NCI-H1436 treated with DMSO at 0.1 percent for 48 hours (cell line): ENCODE measurements at regions not wholly inside any gene's neighbourhood (a gene's known extent, or its start where the extent isn't known, plus 50 kb on each side); places are given as distances from the start of the nearest gene placed in this dataset.

Experiments used
- DNase-seq: peaks from one replicate; lab custom pipeline; 2025; lab: John Stamatoyannopoulos, UW

DNA sequence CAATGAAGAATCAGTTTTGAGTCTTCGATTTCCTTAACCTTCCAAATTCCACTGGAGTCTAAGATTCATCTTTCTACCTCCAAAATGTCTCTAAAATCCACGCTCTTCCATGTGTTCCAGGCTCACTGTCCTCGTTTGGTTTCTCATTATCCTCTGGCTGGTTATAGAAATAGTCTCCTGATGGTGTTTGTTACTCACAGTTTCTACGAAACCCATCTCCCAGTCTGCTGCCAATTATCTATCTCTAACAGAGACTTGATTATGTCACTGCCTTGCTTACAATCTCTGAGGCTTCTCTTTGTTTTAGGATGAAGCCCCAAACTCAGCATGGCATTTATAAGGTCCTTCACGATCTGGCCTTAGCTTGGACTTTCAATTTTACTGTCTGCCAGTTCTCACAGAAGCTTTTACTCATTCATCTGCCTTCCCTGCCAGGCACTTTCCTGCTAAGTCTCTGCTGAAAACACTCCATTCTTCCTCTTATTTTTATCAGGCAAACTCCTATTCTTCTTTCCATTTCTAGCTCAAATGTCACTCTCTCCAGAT, 339.6 kb upstream of the SGCD start:
- no peak for DNase-seq

DNA sequence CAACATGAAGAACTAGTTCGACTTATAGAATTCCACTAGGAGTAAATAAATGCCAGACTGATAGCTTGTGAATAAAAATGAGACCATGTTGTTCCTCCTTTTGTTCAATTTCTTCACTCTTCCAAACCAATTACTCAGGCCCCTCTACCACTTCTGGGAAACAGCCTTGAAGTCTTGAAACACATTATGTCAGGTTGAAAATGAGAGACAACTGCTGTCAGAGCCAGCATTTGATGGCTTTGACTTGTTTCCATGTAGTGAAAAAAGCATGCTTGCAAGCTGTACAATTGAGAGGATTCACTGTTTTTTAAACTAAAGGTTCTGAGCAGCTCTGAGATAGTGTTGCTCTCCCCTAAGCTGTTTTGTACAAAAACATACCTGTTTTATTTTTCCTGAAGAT, 337.1 kb upstream of the SGCD start:
- no peak for DNase-seq

DNA sequence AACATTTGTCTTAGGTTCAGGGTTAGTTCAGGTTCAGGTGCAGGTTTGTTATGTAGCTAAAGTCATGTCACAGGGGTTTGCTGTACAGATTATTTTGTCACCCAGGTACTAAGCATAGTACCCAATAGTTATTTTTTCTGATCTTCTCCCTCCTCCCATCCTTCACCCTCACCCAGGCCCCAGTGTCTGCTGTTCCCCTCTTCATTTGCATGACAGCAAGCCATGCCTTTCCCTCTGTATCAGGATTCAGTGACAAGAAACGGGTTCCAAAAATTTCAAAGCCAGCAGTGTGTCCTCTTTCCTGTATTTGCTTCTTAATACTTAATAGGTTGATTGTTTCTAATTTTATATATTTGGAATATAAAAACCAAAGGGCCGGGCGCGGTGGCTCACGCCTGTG, 330.8 kb upstream of the SGCD start:
- no peak for DNase-seq

DNA sequence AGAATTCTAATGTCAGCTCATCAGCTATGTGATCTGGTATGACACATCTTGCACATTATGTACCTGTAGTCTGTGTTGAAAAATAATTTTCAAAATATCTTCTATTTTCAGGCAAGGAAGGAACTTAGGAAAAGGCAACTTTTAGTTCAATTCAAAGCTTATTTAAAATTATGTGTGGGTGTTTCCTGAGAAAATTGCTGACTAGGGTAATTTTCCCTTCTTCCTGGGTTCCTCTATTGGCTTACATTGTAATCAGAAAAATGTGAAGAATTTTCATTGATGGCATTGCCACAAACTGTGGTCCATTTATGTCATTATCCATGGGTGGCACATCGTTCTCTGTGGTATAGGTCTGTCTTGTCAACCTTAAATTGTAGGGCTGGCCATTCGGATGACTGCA, 328.7 kb upstream of the SGCD start:
- DNase-seq, result no peak

DNA sequence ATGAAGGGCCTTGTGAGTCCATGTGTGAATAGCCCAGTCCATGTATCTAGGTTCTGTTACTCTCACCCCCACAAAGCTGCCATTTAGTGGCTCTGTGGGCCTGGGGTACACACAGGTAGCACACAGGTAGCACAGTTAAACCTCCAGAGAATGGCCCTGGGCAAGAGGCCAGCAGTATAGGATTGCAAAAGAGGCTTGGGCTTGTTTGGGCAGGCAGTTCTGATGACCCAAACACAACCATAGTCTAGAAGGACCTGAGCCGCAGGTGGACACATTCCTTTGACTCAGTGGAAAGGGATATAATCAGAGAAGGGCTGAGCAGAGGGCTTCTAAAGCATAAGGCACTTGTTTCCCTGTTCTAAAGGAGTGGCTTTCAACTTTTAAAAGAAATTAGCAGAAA, 326.8 kb upstream of the SGCD start:
- DNase-seq, result no peak

DNA sequence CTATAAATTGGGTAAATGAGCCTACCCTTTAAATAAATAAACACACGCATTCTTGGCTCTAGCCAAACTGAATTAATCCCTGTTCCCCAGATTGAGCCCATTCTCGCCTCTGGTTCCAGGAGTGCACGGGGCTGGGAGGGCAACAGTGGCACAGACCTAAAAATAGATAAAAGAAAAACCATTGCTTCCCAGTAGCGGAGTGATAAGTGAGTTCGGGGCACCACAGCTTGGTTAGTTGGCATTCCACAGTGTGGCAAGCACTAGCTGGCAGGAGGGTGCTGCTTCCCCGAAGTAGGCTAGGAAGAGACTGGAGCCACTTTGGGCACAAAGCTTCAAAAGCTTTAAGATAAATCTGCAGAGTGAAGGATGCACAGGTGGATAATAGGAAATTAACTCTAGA, 322.2 kb upstream of the SGCD start:
- DNase-seq, result no peak

DNA sequence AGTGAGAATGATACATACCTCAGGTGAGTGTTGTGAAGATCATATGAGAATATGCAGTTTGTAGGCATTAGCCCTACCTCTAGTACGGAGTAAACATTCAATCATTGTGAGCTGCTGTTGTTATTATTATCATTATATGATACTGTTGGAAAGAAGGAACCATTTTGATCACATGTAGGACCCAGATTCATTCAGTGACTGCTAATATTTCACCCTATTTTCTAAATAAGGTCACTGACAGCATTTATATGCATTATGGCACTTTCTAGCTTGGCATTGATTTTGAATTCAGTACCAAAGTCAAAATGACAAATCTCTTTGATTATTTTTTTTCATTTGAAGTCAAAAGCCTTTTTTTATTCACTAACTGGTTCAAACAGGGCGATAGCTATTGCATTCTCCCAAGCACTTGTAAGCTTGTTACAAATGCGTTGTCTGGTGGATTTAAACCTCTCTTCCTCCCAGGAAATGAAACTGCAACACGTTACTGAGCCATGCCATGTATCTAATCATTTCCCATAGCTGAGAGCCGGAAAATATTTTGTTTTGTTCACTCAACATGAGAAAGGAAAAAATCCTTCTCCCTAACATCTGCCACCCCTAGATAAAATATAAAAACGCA, 320.8 kb upstream of the SGCD start:
- no peak for DNase-seq

DNA sequence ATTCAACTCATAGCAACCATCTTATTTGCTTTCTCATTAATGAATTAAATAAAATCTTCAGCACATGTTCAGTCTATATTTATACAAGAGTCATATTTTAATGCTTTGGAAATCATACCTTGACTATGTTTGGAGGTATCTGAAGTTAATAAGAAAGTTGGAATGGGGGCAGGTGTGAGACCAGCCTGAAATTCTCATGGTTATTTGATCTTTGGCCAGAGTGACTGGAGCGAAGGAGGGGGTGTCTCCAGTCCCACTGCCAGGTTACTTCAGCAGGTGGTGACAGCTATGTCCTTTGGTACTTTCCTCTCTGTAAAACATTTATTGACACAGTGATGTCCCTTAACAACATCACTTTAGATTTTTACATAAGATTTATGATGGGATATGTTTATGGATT, 318.1 kb upstream of the SGCD start:
- DNase-seq, result no peak

DNA sequence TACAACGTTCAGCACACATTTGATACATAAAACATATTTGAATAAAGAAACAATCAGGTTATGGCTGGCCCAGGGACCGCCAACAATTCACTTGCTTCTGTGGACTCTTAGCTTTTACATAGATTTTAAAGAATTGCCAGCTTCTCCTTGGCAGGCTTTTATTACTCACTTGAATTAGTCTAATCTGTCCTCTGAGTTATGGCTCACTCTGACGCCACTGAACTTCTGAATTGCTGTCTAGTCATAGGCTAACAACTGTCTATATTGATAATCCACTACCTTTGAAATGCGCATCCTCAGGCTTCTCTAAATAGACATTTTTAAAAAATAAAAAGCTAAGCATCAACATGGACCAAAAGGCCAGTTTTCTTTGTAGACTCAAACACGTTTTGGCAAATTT, 317.4 kb upstream of the SGCD start:
- DNase-seq, result no peak

DNA sequence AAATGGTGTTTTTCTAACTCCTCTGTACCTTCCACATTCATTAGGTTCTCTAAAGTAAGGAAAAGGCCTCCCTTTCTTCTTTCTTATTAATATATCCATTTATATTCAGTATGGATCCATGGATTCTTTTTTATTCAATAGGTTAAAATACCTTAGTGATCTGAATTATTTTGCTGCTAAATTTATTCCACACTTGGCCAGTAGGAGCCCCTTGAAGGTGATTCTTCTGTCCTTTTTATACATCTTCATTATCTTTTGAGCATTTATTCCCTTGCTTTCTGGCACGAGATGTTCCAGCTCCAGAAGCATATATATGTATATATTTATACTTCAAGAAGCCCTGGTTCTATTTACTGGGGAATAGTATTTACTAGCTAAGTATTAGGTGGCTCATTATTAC, 311.8 kb upstream of the SGCD start:
- DNase-seq, result no peak

DNA sequence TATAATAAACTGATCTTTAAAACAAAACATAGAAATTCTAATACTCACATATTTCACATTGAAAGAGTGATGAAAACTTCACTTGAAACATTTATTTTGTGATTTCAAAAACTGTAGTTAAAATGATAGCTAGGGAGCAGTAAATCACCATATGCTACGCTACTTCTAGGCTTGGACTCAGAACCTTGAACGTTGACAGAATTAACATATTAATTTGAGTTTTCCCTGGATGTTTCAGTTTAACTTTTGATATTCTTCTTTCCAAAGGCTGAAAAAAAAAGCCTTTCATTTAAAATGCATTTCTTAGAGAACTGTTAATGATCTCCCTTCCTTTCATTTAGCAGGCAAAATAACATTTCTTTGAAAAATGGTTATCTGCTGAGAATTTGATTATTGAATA, 307.8 kb upstream of the SGCD start:
- DNase-seq, result no peak

DNA sequence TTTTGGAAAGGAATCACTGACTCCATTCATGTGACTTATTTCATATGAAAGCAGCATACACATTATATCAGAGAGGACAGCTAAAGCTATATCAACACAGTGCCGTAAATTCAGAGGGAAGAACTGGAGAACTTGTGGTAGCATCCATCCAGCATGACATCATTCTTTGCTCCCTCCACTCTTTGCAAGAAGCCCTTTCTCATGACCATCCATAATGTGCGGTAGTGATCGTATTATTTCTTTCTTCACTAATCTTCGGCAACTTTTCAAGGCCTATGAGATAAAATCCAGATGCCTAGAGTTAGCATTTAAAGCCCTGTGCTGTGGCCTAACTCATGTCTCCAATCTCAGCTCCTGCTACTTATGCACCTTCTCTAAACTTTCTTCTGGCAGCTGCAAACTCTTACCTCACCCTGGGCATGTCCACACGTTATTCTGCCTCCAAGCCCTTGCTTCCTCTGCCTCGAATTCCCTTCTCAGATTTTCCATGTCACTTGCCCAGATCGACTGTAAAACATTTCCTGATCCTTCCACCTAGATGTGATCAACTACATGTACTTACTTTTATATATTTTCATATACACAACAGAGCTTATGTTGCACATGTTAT, 307.3 kb upstream of the SGCD start:
- no peak for DNase-seq

DNA sequence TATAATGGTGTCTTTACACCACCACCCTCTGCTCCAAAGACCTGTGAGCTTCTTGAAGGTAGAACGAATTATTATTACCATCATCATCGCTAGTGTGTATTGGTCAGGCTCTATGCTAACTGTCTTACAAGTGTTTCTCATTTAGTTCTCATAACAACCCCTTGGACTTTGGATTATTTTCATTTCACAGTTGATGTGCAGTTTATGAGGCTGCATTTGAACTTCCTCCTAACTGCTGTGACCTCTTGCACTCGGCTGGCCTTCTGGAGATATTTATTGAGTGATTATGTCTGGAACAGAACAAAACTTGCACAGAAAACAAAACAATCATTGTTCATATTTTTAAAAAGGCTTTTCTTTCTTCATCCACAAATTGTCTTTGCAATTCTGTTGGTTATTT, 306.3 kb upstream of the SGCD start:
- DNase-seq, result no peak

DNA sequence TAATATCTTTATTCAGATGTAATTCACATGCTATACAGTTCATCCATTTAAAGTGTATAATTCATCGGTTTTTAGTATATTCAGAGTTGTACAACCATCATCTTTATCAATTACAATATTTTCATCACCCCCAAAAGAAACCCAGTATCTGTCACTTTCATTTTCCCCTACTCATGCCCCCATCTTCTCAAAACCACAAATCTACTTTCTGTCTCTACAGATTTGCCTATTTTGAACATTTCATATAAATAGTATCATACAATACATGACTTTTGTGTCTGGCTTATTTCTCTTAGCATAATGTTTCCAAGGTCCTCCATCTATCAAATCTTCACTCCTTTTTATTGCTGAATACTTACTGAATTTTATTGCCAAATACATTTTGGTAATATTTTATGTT, 305.1 kb upstream of the SGCD start:
- DNase-seq, result no peak

DNA sequence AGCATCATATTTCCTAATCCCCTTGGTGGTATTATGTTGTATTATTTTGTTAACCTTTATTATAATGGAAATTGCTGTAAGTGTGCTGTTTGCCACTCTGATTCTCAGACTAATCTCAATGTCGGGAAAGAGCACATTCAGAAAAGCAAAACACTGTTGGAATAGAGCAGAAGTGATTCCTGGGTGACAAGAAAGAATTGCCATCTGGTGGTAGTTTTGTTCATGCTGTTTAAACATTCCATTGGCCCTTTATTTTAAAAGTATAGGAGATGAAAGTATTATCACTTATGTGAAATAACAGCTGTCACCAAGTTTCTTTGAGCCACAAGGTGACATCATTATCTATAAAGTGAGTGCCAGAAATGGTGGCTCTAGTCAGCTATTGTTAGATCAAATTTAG, 301.3 kb upstream of the SGCD start:
- DNase-seq, result no peak

DNA sequence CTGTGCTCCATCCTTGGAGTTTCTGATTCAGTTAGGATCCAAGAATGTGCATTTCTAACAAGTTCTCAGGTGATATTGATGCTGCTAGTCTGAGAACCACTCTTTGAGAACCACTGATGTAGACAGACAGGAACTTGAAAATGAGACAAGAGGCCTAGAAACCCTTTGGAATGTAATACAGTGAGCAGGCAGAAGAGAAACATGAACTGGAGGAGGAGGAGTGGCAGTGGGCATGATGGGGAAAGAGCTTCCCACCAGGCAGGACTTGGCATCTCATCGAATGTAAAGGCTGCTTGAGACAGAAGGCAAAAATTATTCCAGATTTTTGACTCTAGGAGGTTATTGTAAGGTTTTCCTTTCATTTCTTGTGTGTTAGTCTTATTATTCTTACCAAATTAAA, 295.8 kb upstream of the SGCD start:
- no peak for DNase-seq

DNA sequence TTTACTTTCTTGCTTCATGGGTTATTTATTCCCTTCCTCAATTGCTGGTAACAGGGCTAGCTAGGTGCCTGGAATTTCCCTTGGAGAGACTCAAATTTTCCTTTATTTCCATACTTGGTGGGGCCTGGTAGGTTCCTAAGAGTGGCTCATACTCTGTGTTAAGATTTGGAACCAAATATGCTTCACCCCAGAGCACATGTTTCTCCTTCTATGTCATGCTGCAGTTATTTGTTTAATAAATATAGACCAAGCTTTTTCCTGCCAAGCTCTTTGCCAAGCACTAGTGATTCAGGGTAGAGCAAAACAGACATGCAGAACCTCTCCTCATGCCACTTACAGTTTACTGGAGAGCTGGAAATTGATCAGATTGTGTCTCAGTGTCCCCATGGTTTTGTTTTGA, 290.3 kb upstream of the SGCD start:
- no peak for DNase-seq

DNA sequence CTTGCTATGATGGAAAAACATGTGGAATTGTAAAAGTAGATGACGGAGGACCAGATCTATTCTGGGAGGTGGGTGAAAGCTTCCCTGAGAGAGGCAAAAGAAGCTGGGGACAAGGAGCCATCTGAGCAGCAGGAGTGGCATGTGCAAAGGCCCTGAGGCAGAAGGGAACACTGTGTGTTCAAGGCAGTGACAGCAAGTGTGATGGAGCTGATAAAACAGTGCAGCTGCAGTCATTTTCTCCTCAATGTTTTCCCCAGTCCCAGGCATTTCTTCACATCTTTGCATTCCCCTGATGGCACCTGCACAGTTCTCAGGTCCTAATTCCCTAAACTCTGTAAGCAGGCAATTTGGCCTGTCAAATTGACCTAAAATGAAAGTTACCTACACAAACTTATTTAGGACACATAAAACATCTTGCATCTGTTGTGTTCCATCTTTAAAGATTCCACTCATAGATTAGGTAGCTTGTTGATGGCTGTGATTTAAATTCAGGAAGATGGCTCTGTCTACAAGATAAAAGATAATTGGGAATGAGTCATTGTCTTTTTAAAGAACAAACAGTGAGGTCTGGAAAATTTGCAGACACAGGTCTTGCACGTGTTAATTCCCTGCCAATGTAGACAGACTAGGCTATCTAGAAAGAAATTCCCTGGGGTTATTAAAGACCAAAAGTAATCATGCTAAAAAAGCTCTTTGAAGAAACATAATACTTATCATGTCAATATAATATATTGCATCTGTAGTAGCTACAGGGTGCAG, 289.6 kb upstream of the SGCD start:
- DNase-seq, result no peak

DNA sequence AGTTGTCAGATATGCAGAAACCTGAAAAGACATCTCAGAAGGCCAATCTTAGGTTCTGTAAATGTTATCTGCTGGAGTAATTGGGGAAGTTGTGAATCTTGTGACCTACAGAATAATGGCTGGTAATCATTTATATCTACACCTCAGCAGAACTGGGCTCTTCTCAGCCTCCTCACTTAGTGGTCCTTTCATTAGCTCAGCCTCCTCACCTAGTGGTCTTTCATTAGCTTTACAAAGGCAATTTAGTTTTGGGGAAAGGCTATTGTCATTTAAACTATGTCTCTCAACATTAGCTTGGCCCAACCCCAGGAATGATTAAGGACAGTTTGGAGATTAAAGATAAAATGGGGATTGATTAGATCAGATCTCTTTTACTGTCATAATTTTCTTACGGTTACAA, 284.2 kb upstream of the SGCD start:
- DNase-seq, result no peak

DNA sequence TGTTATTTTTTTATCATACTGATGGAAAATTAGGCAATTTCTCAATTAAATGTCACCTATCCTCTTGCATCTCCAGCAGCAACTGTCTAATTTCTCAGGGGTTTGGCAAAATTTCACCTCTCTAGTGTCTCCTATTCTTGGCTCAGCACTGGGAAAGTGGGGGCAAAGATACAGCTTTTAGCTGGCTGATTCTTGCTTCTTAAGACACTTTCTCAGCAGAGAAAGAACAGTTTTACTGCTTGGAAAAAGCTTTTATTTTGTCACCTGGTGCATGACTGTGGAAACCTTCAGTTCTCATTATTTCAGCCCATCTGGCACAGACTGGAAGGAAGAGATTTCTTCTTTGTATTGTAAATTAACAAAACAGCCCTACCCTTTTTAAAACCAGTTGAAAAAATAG, 283.6 kb upstream of the SGCD start:
- DNase-seq, result no peak

DNA sequence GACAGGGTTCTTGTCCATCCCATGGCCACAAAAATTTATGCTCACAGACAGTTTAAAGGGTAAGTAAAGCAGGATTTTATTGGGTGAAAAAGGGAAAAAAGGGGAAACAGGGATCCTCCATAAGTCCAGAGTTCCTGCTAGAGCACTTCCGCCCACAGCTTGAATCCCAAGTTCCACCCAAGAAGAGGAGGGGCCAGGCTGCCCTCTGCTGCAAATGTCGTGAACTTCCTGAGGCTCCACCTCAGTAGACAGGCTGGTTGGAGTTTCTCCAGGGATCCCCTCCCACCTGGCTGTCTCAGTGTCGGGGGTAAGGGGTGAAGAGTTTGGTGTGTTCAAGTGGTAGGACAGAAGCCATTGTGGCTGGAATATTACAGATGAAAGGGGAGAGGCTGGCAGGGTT, 275.0 kb upstream of the SGCD start:
- DNase-seq, result no peak

DNA sequence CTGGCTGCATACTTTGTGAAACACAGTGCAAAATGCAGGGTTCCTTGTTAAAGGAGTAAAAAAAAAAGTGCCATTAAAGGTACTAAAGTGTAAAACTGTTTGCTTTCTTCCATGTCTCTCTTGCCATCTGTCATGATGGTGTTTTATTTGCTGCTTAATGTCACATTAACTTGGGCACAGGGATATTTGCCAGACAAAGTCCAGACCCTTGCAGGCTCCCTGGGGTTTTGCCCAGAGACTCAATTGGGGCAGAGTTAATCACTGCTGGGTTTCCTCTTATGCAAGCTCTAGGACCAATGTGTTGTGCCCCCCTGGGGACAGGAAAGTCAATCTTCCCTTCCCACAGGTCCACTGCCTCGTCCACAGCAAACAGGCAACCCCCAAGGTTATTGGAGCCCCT, 274.3 kb upstream of the SGCD start:
- no peak for DNase-seq

DNA sequence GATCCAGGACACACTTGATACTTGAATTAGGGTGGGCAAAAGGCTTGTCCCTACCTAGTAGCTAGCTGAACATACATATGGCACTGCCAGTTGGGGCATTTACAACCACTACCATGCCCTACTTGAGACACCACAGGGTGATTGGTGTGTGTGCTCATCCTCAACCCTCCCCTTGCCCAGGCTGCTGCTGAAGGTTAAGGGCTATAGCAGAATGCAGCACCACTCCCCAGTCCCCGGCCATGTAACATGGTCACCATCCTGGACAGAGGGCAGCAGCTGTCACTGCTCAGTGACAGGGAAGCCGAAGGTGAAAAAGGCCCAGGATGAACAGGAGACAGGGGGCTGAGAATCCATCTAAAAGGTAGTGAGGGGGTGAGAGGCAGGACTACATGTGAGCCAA, 273.9 kb upstream of the SGCD start:
- DNase-seq, result no peak

DNA sequence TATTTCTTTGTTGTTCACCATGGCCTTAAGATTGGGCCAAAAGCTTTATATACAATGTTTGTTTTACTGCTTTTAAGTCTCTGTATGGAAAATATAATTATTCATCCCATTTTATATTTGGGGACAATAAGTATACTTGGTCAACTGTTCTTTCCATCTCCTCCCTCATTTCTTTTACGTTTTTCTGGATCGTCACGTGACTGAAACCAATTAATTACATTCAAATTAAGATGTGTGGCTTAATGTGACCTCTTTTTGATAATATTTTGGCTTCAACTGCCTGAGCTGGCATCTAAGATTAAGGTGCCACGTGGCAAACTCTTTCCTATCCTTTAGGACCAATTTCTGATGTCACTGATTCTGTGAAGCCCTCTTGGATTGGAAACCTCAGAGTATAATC, 250.1 kb upstream of the SGCD start:
- DNase-seq, result no peak
